ENCODE measurements at regions not wholly inside any gene's neighbourhood (a gene's known extent, or its start where the extent isn't known, plus 50 kb on each side); places are given as distances from the start of the nearest gene placed in this dataset.

- no peaks in the 10 kb centered on the region for H4K20me1 ChIP-seq (replicated peaks; ENCODE audit: control insufficient read depth, extremely low read depth, insufficient read depth, low read length)
- dilution Hi-C loops (cut with MboI; ENCODE audit: extremely low pct_ligation_motif_present, low sequenced_read_pairs): no loop called here
Measured at GRCh38 chr4:117660668-117661067, 373.6 kb upstream of the NDST3 start.

More at GRCh38 chr4:117660668-117661067, 373.6 kb upstream of the NDST3 start:
- H3K9me1 ChIP-seq (replicated peaks; ENCODE audit: control insufficient read depth, extremely low read depth, insufficient read depth, low read length): no peaks in the 10 kb centered on the region
- H3K9ac ChIP-seq (replicated peaks; ENCODE audit: extremely low read depth, insufficient read depth, low read length): no peak overlapping the region
- intact Hi-C loops (cut with micrococcal nuclease): no loop called here
- no TSS peak for BruUV-seq (replicated peaks)
- DNase-seq (ENCODE audit: low read depth, low spot score) (no peak), FAIRE-seq (no peak)
- CTCF ChIA-PET: no interaction called here
- H3K79me2 ChIP-seq (ENCODE audit: control insufficient read depth, insufficient read depth, low read length): no peaks in the 10 kb centered on the region
- no peaks in the 10 kb centered on the region for H3K4me1 ChIP-seq (ENCODE audit: control insufficient read depth, extremely low read depth, insufficient read depth, low read length)
- no peaks in the 10 kb centered on the region for H3K36me3 ChIP-seq (ENCODE audit: control insufficient read depth in 2 of 2, extremely low read depth in 1 of 2, insufficient read depth in 2 of 2, low read length in 2 of 2)
- no peaks in the 10 kb centered on the region for H3K9me3 ChIP-seq (replicated peaks; ENCODE audit: control insufficient read depth, insufficient read depth, low read length)
- H2AFZ ChIP-seq (ENCODE audit: low read depth, low read length): no peak overlapping the region
- H3K4me3 ChIP-seq (replicated peaks in 1 of 3; ENCODE audit: insufficient read depth in 1 of 3, low read depth in 1 of 3, low read length in 3 of 3): no peak overlapping the region
- TF ChIP-seq CTCF (IDR thresholded peaks at IDR 0.05; ENCODE audit: extremely low read depth in 1 of 2, insufficient read depth in 1 of 2, low read depth in 1 of 2, low read length in 2 of 2) (no peak), EZH2 (IDR thresholded peaks at IDR 0.05; ENCODE audit: borderline replicate concordance, low read depth, low read length, severe bottlenecking) (no peak), JUN (IDR thresholded peaks at IDR 0.05; ENCODE audit: borderline replicate concordance, insufficient read depth, insufficient read length, low read depth) (no peak), FOS (IDR thresholded peaks at IDR 0.05; ENCODE audit: borderline replicate concordance, insufficient read depth, low read length) (no peak), MYC (IDR thresholded peaks at IDR 0.05; ENCODE audit: low read depth, low read length) (no peak), POLR2AphosphoS5 (IDR thresholded peaks at IDR 0.05; ENCODE audit: insufficient read depth, low read depth, low read length) (no peak), POLR2A (IDR thresholded peaks at IDR 0.05; ENCODE audit: low read depth, low read length) (no peak), GATA2 (IDR thresholded peaks at IDR 0.05; ENCODE audit: insufficient read depth, insufficient read length, low read depth, low read length) (no peak)
- TF ChIP-seq, protein P1, sequence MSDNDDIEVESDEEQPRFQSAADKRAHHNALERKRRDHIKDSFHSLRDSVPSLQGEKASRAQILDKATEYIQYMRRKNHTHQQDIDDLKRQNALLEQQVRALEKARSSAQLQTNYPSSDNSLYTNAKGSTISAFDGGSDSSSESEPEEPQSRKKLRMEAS (IDR thresholded peaks at IDR 0.05; ENCODE audit: insufficient read depth, insufficient read length): no peak
- H3K27me3 ChIP-seq (ENCODE audit: control insufficient read depth in 2 of 2, insufficient read depth in 2 of 2, low read length in 2 of 2): no peaks in the 10 kb centered on the region
- H3K27ac ChIP-seq (ENCODE audit: insufficient read depth, low read depth, low read length): no peak overlapping the region
- POLR2A ChIA-PET: no interaction called here
- no peak overlapping the region for H3K4me2 ChIP-seq (ENCODE audit: insufficient read depth, low read length)
